ENCODE measurements at regions not wholly inside any gene's neighbourhood (a gene's known extent, or its start where the extent isn't known, plus 50 kb on each side); places are given as distances from the start of the nearest gene placed in this dataset.

- TF ChIP-seq EZH2 (IDR thresholded peaks at IDR 0.05; ENCODE audit: insufficient read depth, low read length) = no peak
- TF ChIP-seq, protein P1, sequence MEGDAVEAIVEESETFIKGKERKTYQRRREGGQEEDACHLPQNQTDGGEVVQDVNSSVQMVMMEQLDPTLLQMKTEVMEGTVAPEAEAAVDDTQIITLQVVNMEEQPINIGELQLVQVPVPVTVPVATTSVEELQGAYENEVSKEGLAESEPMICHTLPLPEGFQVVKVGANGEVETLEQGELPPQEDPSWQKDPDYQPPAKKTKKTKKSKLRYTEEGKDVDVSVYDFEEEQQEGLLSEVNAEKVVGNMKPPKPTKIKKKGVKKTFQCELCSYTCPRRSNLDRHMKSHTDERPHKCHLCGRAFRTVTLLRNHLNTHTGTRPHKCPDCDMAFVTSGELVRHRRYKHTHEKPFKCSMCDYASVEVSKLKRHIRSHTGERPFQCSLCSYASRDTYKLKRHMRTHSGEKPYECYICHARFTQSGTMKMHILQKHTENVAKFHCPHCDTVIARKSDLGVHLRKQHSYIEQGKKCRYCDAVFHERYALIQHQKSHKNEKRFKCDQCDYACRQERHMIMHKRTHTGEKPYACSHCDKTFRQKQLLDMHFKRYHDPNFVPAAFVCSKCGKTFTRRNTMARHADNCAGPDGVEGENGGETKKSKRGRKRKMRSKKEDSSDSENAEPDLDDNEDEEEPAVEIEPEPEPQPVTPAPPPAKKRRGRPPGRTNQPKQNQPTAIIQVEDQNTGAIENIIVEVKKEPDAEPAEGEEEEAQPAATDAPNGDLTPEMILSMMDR (IDR thresholded peaks at IDR 0.05; ENCODE audit: insufficient read depth, low read depth, low read length) = no peak
- FAIRE-seq = no peak
- no peak for DNase-seq (ENCODE audit: low read depth)
- H3K4me2 ChIP-seq (ENCODE audit: low read length) = no peak overlapping the region
- Mint-ChIP-seq H3K4me1 (ENCODE audit: low read depth, unreplicated experiment) (no peaks in the 10 kb centered on the region), H3K27ac (ENCODE audit: unreplicated experiment) (no peak overlapping the region), H3K4me3 (ENCODE audit: unreplicated experiment) (no peak overlapping the region), H3K27me3 (ENCODE audit: low read depth, unreplicated experiment) (no peaks in the 10 kb centered on the region), H3K36me3 (ENCODE audit: low read depth, unreplicated experiment) (no peaks in the 10 kb centered on the region), H3K9me3 (ENCODE audit: unreplicated experiment) (no peaks in the 10 kb centered on the region)
- H3K4me3 ChIP-seq (ENCODE audit: insufficient read depth, low read depth, low read length) = no peak overlapping the region
- H3K27ac ChIP-seq (ENCODE audit: low read depth, low read length) = no peak overlapping the region
- peaks cover 2% of the 10 kb centered on the region for H3K9me3 ChIP-seq (ENCODE audit: insufficient read depth, low read depth, low read length)
- H3K79me2 ChIP-seq (ENCODE audit: insufficient read depth, low read length) = no peaks in the 10 kb centered on the region
- H3K4me1 ChIP-seq (ENCODE audit: insufficient read depth, low read length) = no peaks in the 10 kb centered on the region
- no peak overlapping the region for H2AFZ ChIP-seq (ENCODE audit: low read depth, low read length)
- H3K9ac ChIP-seq (ENCODE audit: low read length) = no peak overlapping the region
- H3K36me3 ChIP-seq (ENCODE audit: insufficient read depth, low read length) = no peaks in the 10 kb centered on the region
- no peaks in the 10 kb centered on the region for H4K20me1 ChIP-seq (ENCODE audit: insufficient read depth, low read length)
- no peaks in the 10 kb centered on the region for H3K27me3 ChIP-seq (ENCODE audit: insufficient read depth, low read length)
Measured at GRCh38 chr18:1528447-1528846, 623.8 kb downstream of the ADCYAP1 start.

- TF ChIP-seq EZH2 (IDR thresholded peaks at IDR 0.05; ENCODE audit: insufficient read depth, low read length) = no peak
- TF ChIP-seq, protein P1 (IDR thresholded peaks at IDR 0.05; ENCODE audit: insufficient read depth, low read depth, low read length) = no peak
- H3K4me1 Mint-ChIP-seq (ENCODE audit: low read depth, unreplicated experiment) = no peaks in the 10 kb centered on the region
Measured at GRCh38 chr18:1528964-1529509, 624.4 kb downstream of the ADCYAP1 start.

DNA sequence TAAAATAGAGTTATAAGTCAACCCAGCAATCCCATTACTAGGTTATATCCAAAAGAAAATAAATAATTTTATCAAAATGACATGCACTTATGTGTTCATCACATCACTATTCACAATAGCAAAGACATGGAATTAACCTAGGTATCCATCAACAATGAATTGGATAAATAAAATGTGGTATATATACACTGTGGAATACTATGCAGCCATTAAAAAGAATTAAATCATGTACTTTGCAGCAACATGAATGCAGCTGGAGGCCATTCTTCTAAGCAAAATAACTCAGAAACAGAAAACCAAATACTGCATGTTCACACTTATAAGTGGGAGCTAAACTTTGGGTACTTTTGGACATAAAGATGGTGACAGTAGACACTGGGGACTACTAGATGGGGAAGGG is 626.0 kb downstream of the ADCYAP1 start:
- Mint-ChIP-seq H3K27ac (ENCODE audit: unreplicated experiment) (no peak overlapping the region), H3K4me3 (ENCODE audit: unreplicated experiment) (no peak overlapping the region), H3K36me3 (ENCODE audit: low read depth, unreplicated experiment) (no peaks in the 10 kb centered on the region), H3K9me3 (ENCODE audit: unreplicated experiment) (no peaks in the 10 kb centered on the region), H3K4me1 (ENCODE audit: low read depth, unreplicated experiment) (no peaks in the 10 kb centered on the region), H3K27me3 (ENCODE audit: low read depth, unreplicated experiment) (no peaks in the 10 kb centered on the region)
- Histone ChIP-seq H3K4me1 (ENCODE audit: insufficient read depth, low read length) (no peaks in the 10 kb centered on the region), H4K20me1 (ENCODE audit: insufficient read depth, low read length) (no peaks in the 10 kb centered on the region), H3K79me2 (ENCODE audit: insufficient read depth, low read length) (no peaks in the 10 kb centered on the region), H3K4me2 (ENCODE audit: low read length) (no peak overlapping the region), H3K4me3 (ENCODE audit: insufficient read depth, low read depth, low read length) (no peak overlapping the region), H3K27ac (ENCODE audit: low read depth, low read length) (no peak overlapping the region), H3K9me3 (ENCODE audit: insufficient read depth, low read depth, low read length) (no peaks in the 10 kb centered on the region), H3K9ac (ENCODE audit: low read length) (no peak overlapping the region), H3K36me3 (ENCODE audit: insufficient read depth, low read length) (no peaks in the 10 kb centered on the region), H2AFZ (ENCODE audit: low read depth, low read length) (no peak overlapping the region), H3K27me3 (ENCODE audit: insufficient read depth, low read length) (no peaks in the 10 kb centered on the region)
- no peak for FAIRE-seq
- DNase-seq (ENCODE audit: low read depth) = no peak
- TF ChIP-seq, protein P1 (IDR thresholded peaks at IDR 0.05; ENCODE audit: insufficient read depth, low read depth, low read length) = no peak
- no peak for TF ChIP-seq EZH2 (IDR thresholded peaks at IDR 0.05; ENCODE audit: insufficient read depth, low read length)

More at GRCh38 chr18:1528964-1529509, 624.4 kb downstream of the ADCYAP1 start:
- no peaks in the 10 kb centered on the region for H3K36me3 Mint-ChIP-seq (ENCODE audit: low read depth, unreplicated experiment)
- Histone ChIP-seq H3K4me3 (ENCODE audit: insufficient read depth, low read depth, low read length) (no peak overlapping the region), H2AFZ (ENCODE audit: low read depth, low read length) (no peak overlapping the region), H4K20me1 (ENCODE audit: insufficient read depth, low read length) (no peaks in the 10 kb centered on the region), H3K9me3 (ENCODE audit: insufficient read depth, low read depth, low read length) (peaks cover 2% of the 10 kb centered on the region), H3K36me3 (ENCODE audit: insufficient read depth, low read length) (no peaks in the 10 kb centered on the region), H3K79me2 (ENCODE audit: insufficient read depth, low read length) (no peaks in the 10 kb centered on the region), H3K4me1 (ENCODE audit: insufficient read depth, low read length) (no peaks in the 10 kb centered on the region), H3K9ac (ENCODE audit: low read length) (no peak overlapping the region), H3K27me3 (ENCODE audit: insufficient read depth, low read length) (no peaks in the 10 kb centered on the region), H3K4me2 (ENCODE audit: low read length) (no peak overlapping the region), H3K27ac (ENCODE audit: low read depth, low read length) (no peak overlapping the region)
- no peaks in the 10 kb centered on the region for H3K9me3 Mint-ChIP-seq (ENCODE audit: unreplicated experiment)
- no peak overlapping the region for H3K4me3 Mint-ChIP-seq (ENCODE audit: unreplicated experiment)
- H3K27me3 Mint-ChIP-seq (ENCODE audit: low read depth, unreplicated experiment) = no peaks in the 10 kb centered on the region
- FAIRE-seq = no peak
- no peak for DNase-seq (ENCODE audit: low read depth)
- H3K27ac Mint-ChIP-seq (ENCODE audit: unreplicated experiment) = no peak overlapping the region

Measured in astrocyte (in vitro differentiated cells and primary cell).